ENCODE measurements at regions not wholly inside any gene's neighbourhood (a gene's known extent, or its start where the extent isn't known, plus 50 kb on each side); places are given as distances from the start of the nearest gene placed in this dataset.

- no peak for DNase-seq
These were observed 84.1 kb upstream of the HEY2 start for GRCh38 chr6:125665295-125665814.

- DNase-seq, result no peak
These were observed 82.1 kb upstream of the HEY2 start for GRCh38 chr6:125667326-125667725.

DNA sequence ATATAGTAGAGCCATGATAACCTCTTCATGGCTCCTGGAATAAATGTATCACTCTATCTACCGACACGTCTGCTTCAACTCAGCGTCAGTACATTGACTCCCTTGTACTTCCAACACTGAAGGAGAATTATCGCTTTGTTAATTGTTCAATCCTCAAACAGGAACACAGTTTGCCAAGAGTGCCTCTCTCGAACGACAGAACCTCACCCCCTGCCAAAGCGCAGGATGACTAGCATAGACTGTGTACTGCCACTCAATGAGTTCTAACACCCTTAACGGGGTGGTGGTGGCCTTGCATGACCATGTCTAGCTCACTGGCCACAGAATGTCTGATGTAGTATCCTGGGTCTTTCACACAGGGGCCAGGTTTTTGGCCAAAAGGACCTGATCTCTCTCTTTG lies 81.4 kb upstream of the HEY2 start:
- DNase-seq, result no peak

GRCh38 chr6:125670568-125670967 lies 78.9 kb upstream of the HEY2 start:
- DNase-seq, result no peak

- DNase-seq, result no peak
These were observed 78.1 kb upstream of the HEY2 start for GRCh38 chr6:125671323-125671722.

DNA sequence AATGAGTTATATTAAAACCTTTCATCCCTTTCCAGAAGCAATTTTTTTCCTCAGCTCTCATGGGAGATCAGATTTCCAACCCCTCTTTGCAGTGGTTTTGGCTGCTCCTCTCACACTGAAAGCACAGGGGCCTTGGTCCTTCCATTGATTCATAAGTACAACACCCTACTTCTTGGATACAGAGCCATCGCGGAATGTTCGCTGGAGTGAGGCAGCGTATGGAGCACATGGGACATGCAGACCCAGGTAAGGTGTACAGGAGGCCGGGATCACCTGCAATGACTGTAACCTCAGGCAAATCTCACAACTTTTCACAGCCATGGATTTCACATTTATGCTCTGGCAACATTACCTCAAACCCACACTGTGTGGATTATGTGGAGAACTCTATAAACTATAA lies 75.2 kb upstream of the HEY2 start:
- no peak for DNase-seq

- no peak for DNase-seq
These were observed 70.8 kb upstream of the HEY2 start for GRCh38 chr6:125678601-125679000.

- no peak for DNase-seq
These were observed 70.3 kb upstream of the HEY2 start for GRCh38 chr6:125679128-125679527.

DNA sequence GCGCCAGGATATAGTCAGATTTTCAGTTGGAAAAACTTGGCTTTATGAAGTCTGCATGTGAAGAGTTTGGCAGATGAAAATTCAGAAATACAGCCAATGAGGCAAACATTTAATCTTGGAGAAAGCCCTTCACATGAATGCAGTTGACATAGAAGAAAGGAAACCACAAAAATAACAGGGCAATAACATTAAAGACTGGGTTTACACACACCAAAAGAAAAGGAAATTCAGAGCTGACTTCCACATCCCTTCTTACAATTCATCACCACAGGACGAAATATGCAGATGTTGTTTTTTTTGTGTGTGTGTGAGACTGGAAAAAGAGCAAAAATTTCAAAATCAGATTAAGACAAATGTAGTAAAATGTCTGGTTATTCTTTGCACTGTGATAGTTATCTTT lies 69.8 kb upstream of the HEY2 start:
- no peak for DNase-seq

DNA sequence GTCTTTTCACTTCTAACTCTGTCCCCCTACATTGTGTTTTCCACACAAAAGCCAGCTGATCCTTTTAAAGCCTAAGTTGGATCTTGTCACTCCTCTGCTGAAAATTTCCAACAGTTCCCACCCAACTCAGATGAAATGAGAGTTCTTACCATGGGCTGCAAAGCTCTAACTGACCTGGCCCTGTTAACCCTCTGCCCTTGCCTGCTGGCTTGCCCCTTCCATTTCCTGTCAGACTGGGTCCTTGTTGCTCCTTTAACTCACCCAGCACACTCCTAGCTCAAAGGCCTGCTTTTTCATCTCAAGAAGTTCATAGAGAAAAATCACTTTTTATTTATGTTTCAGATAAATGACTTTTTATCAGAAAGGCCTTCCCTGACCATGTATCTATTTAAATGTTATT lies 66.5 kb upstream of the HEY2 start:
- peak in 1 of 3 donors; percentile 6 for DNase-seq

GRCh38 chr6:125688138-125688537 lies 61.3 kb upstream of the HEY2 start:
- no peak for DNase-seq

DNA sequence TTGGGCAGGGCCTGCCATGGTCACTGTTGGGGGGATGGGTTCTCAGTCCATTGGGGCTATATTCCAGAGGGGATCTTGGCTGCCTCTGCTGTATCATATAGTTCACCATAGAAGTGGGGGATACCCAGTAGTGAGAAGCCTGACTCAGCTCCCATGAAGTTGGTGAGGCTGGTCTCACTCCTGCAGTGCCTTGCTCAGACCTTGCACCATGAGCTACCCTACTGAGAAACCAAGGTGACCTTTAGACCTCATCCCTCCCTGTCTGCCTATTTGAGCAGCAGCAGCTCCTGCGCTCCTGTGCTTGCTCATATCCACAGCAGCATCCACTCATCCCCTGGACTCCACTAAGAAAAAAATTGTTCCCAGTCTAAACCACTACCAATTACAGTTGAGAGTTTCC lies 56.0 kb upstream of the HEY2 start:
- no peak for DNase-seq

- DNase-seq, result no peak
These were observed 49.8 kb upstream of the HEY2 start for GRCh38 chr6:125699591-125699990.
